GM23338 (cell line): ENCODE measurements at regions not wholly inside any gene's neighbourhood (a gene's known extent, or its start where the extent isn't known, plus 50 kb on each side); places are given as distances from the start of the nearest gene placed in this dataset.

Source experiments
- ATAC-seq: fragments of 200-7000 bp; cut with Tn5 transposase; 3 replicates; pipeline ENCODE4 v1.9.1; 2020
- DNase-seq: peaks from one replicate; pipeline ENCODE4 v3.0.0-alpha.2; 2015; ENCODE audit warnings: low spot score
- H2AFZ ChIP-seq: fragments of 200-600 bp; sonication (generic); 2 replicates; pipeline ENCODE4 v1.8.0; 2016; ENCODE audit warnings: antibody characterized with exemption, mild to moderate bottlenecking, moderate library complexity
- H3F3A ChIP-seq: fragments of 200-600 bp; sonication (generic); replicated peaks from 2 replicates; pipeline ENCODE4 v1.8.0; 2017; ENCODE audit warnings: antibody characterized with exemption, mixed run types, low read depth
- H3K27ac ChIP-seq: fragments of 200-600 bp; sonication (generic); 2 replicates; pipeline ENCODE4 v1.6.1; 2016; ENCODE audit warnings: low read depth
- H3K27me3 ChIP-seq: fragments of 200-600 bp; sonication (generic); 2 replicates; pipeline ENCODE4 v1.8.0; 2016; ENCODE audit warnings: mild to moderate bottlenecking, mixed run types, moderate library complexity; ENCODE audit not compliant: insufficient read depth
- H3K36me3 ChIP-seq: fragments of 200-600 bp; sonication (generic); 2 replicates; pipeline ENCODE4 v1.8.0; 2016; ENCODE audit warnings: mild to moderate bottlenecking; ENCODE audit not compliant: insufficient read depth
- H3K4me1 ChIP-seq: fragments of 200-600 bp; sonication (generic); 2 replicates; pipeline ENCODE4 v1.8.0; 2016; ENCODE audit warnings: mild to moderate bottlenecking, moderate library complexity; ENCODE audit not compliant: insufficient read depth
- H3K4me2 ChIP-seq: fragments of 200-600 bp; sonication (generic); 2 replicates; pipeline ENCODE4 v1.7.1; 2017; ENCODE audit warnings: mixed run types
- H3K4me3 ChIP-seq: fragments of 200-600 bp; sonication (generic); 2 replicates; pipeline ENCODE4 v1.6.1; 2016; ENCODE audit warnings: mixed run types
- H3K79me2 ChIP-seq: fragments of 200-600 bp; sonication (generic); replicated peaks from 2 replicates; pipeline ENCODE4 v1.8.0; 2017; ENCODE audit warnings: mild to moderate bottlenecking; ENCODE audit not compliant: insufficient read depth
- H3K9me2 ChIP-seq: fragments of 200-600 bp; sonication (generic); 2 replicates; pipeline ENCODE4 v1.8.0; 2017; ENCODE audit not compliant: insufficient read depth
- H4K20me1 ChIP-seq: fragments of 200-600 bp; sonication (generic); replicated peaks from 2 replicates; pipeline ENCODE4 v1.8.0; 2017; ENCODE audit warnings: mild to moderate bottlenecking; ENCODE audit not compliant: insufficient read depth
- H3K27ac Mint-ChIP-seq: 2 replicates; pipeline ENCODE4 v1.8.0; 2020; ENCODE audit warnings: inconsistent platforms, mild to moderate bottlenecking, moderate library complexity, mixed read lengths
- H3K27me3 Mint-ChIP-seq: 3 replicates; pipeline ENCODE4 v1.8.0; 2022; ENCODE audit warnings: low read depth, mild to moderate bottlenecking, moderate library complexity, mixed read lengths, inconsistent platforms; ENCODE audit not compliant: insufficient read depth, poor library complexity
- H3K36me3 Mint-ChIP-seq: 3 replicates; pipeline ENCODE4 v1.8.0; 2021; ENCODE audit warnings: low read depth, mild to moderate bottlenecking, inconsistent platforms, moderate library complexity, mixed read lengths
- H3K4me1 Mint-ChIP-seq: 3 replicates; pipeline ENCODE4 v1.8.0; 2020; ENCODE audit warnings: mild to moderate bottlenecking, inconsistent platforms, mixed read lengths
- H3K4me3 Mint-ChIP-seq: 3 replicates; pipeline ENCODE4 v1.8.0; 2021; ENCODE audit warnings: moderate library complexity, mild to moderate bottlenecking, inconsistent platforms, mixed read lengths
- H3K9me3 Mint-ChIP-seq: 3 replicates; pipeline ENCODE4 v1.8.0; 2020; ENCODE audit warnings: moderate library complexity, mild to moderate bottlenecking, inconsistent platforms, mixed read lengths
- CREB1 ChIP-seq: fragments of 250-450 bp; sonication (Bioruptor Pico); IDR thresholded peaks from 2 replicates; pipeline ENCODE4 v1.5.0; 2020; ENCODE audit warnings: low read depth, mild to moderate bottlenecking, moderate library complexity
- CTCF ChIP-seq, 2 experiments: fragments of 200-600 bp in 1 of 2; sonication (generic) in 1 of 2; conservative IDR thresholded peaks; 2 replicates each; pipeline versions ENCODE4 v1.5.1 to v1.6.1; 2016 to 2017; ENCODE audit warnings: antibody characterized with exemption in 2 of 2, low read depth in 2 of 2, mild to moderate bottlenecking in 2 of 2, moderate library complexity in 1 of 2
- ETS1 ChIP-seq: IDR thresholded peaks from 2 replicates; pipeline ENCODE4 v1.6.1; 2016; ENCODE audit warnings: antibody characterized with exemption
- EZH2 ChIP-seq: fragments of 200-600 bp; sonication (generic); IDR thresholded peaks from one replicate; pipeline ENCODE4 v1.8.0; 2017; ENCODE audit warnings: antibody characterized with exemption, mild to moderate bottlenecking, low read depth; ENCODE audit not compliant: unreplicated experiment
- EZH2phosphoT487 ChIP-seq: fragments of 200-600 bp; sonication (generic); IDR thresholded peaks from one replicate; pipeline ENCODE4 v1.8.1; 2018; ENCODE audit warnings: antibody characterized with exemption; ENCODE audit not compliant: unreplicated experiment
- JUNB ChIP-seq: IDR thresholded peaks from one replicate; pipeline ENCODE4 v1.6.1; 2016; ENCODE audit warnings: antibody characterized with exemption; ENCODE audit not compliant: unreplicated experiment
- NANOG ChIP-seq: IDR thresholded peaks from 2 replicates; pipeline ENCODE4 v1.6.1; 2016; ENCODE audit warnings: antibody characterized with exemption, borderline replicate concordance
- POLR2AphosphoS5 ChIP-seq: IDR thresholded peaks from 2 replicates; pipeline ENCODE4 v1.6.1; 2016; ENCODE audit warnings: antibody characterized with exemption, low read depth
- REST ChIP-seq: IDR thresholded peaks from one replicate; pipeline ENCODE4 v1.6.1; 2018; ENCODE audit warnings: antibody characterized with exemption; ENCODE audit not compliant: unreplicated experiment
- STAT1 ChIP-seq: IDR thresholded peaks from one replicate; pipeline ENCODE4 v1.6.1; 2016; ENCODE audit warnings: antibody characterized with exemption; ENCODE audit not compliant: unreplicated experiment
- ZNF114 ChIP-seq: fragments of 250-450 bp; sonication (Bioruptor Pico); IDR thresholded peaks from 2 replicates; pipeline ENCODE4 v1.5.0; 2020; ENCODE audit warnings: mild to moderate bottlenecking, moderate library complexity
- ZNF331 ChIP-seq: fragments of 250-450 bp; sonication (Bioruptor Pico); IDR thresholded peaks from 2 replicates; pipeline ENCODE4 v1.5.0; 2020; ENCODE audit warnings: low read depth, mild to moderate bottlenecking, moderate library complexity
- ZNF462 ChIP-seq: fragments of 250-450 bp; sonication (Bioruptor Pico); IDR thresholded peaks from 2 replicates; pipeline ENCODE4 v1.5.0; 2020; ENCODE audit warnings: mild to moderate bottlenecking, moderate library complexity

- Histone ChIP-seq H3K9me2 (no peaks in the 10 kb centered on the region), H3K4me1 (no peaks in the 10 kb centered on the region), H3K4me2 (no peak overlapping the region), H3K27ac (no peak overlapping the region), H3K4me3 (no peak overlapping the region), H3K36me3 (no peaks in the 10 kb centered on the region), H3K79me2 (no peaks in the 10 kb centered on the region), H3F3A (no peaks in the 10 kb centered on the region), H4K20me1 (no peaks in the 10 kb centered on the region), H2AFZ (peak overlapping the region; percentile 19; the same call in 1 of the 2 replicates), H3K27me3 (no peaks in the 10 kb centered on the region)
- H3K4me1 Mint-ChIP-seq: peaks cover 5% of the 10 kb centered on the region; the same call in 1 of the 3 replicates
- no peak overlapping the region for H3K4me3 Mint-ChIP-seq
- H3K36me3 Mint-ChIP-seq: no peaks in the 10 kb centered on the region
- no peak for DNase-seq
- no peak overlapping the region for H3K27ac Mint-ChIP-seq
- TF ChIP-seq ZNF331 (no peak), CTCF (conservative IDR thresholded peaks at IDR 0.05; ENCODE audit: low read depth in 2 of 2) (no peak), STAT1 (no peak), NANOG (no peak), JUNB (no peak), REST (no peak), ZNF462 (no peak), EZH2 (no peak), ETS1 (no peak), ZNF114 (CRISPR knock-in tag) (no peak), EZH2phosphoT487 (no peak), POLR2AphosphoS5 (no peak), CREB1 (CRISPR knock-in tag) (no peak)
- no peaks in the 10 kb centered on the region for H3K9me3 Mint-ChIP-seq
- ATAC-seq: no peak
- no peaks in the 10 kb centered on the region for H3K27me3 Mint-ChIP-seq
Observed at GRCh38 chr9:25752398-25752797, 74.2 kb upstream of the TUSC1 start.
